Endothelial cell of umbilical vein (primary cell): ENCODE measurements at regions not wholly inside any gene's neighbourhood (a gene's known extent, or its start where the extent isn't known, plus 50 kb on each side); places are given as distances from the start of the nearest gene placed in this dataset.

Source experiments
- BruUV-seq: library from RNA; stranded (reverse); fragments of 400-500 nt; replicated peaks from 2 replicates; lab custom pipeline; 2021; lab: Mats Ljungman, UMichigan
- CTCF ChIA-PET: fragments of 300-600, 350-600 bp; sonication (Branson Sonifier 250); formaldehyde crosslinking; loops from one replicate; lab custom pipeline; 2021; ENCODE audit warnings: antibody characterized with exemption, inconsistent platforms; lab: Charles Lee
- POLR2A ChIA-PET: fragments of 300-600, 350-600 bp; sonication (Branson Sonifier 250); formaldehyde crosslinking; loops from one replicate; lab custom pipeline; 2021; ENCODE audit warnings: antibody characterized with exemption, inconsistent platforms; lab: Charles Lee
- DNase-seq: peaks from one replicate; pipeline ENCODE4 v3.0.0-alpha.2; 2011; ENCODE audit warnings: low read depth, low spot score
- FAIRE-seq: peaks from 2 replicates; lab custom pipeline; 2011; peaks lifted over from hg19 to GRCh38; lab: Jason Lieb, UNC
- H2AFZ ChIP-seq: 2 replicates; pipeline ENCODE4 v1.6.0; 2012; ENCODE audit warnings: low read depth, low read length, control low read depth, inconsistent platforms
- H3K27ac ChIP-seq: 2 replicates; pipeline ENCODE4 v1.5.1; 2011; ENCODE audit warnings: low read depth, mild to moderate bottlenecking, control low read depth, low read length, moderate library complexity; ENCODE audit not compliant: insufficient read depth
- H3K27me3 ChIP-seq, 2 experiments: 2 replicates each; pipeline versions ENCODE4 v1.6.0 to v1.6.1; 2011; ENCODE audit warnings: low read length in 2 of 2, mixed read lengths in 1 of 2; ENCODE audit not compliant: control insufficient read depth in 2 of 2, insufficient read depth in 2 of 2
- H3K36me3 ChIP-seq, 2 experiments: 2 replicates in 1 of 2; 3 replicates in 1 of 2; pipeline ENCODE4 v1.5.1; 2011; ENCODE audit warnings: low read length in 2 of 2, mild to moderate bottlenecking in 1 of 2, moderate library complexity in 1 of 2; ENCODE audit not compliant: control insufficient read depth in 2 of 2, insufficient read depth in 2 of 2; ENCODE audit errors: extremely low read depth in 1 of 2
- H3K4me1 ChIP-seq: 3 replicates; pipeline ENCODE4 v1.5.1; 2011; ENCODE audit warnings: mild to moderate bottlenecking, low read length; ENCODE audit not compliant: control insufficient read depth, insufficient read depth; ENCODE audit errors: extremely low read depth
- H3K4me2 ChIP-seq: 2 replicates; pipeline ENCODE4 v1.6.1; 2011; ENCODE audit warnings: low read length, control low read depth, mixed read lengths; ENCODE audit not compliant: insufficient read depth
- H3K4me3 ChIP-seq, 3 experiments: fragments of 200-600 bp in 1 of 3; sonication (generic), shearing (Covaris generic) in 1 of 3; replicated peaks in 1 of 3; 2 replicates each; pipeline ENCODE4 v1.5.1; 2011 to 2016; ENCODE audit warnings: control low read depth in 3 of 3, low read length in 3 of 3, mild to moderate bottlenecking in 2 of 3, inconsistent platforms in 1 of 3, low read depth in 1 of 3, moderate library complexity in 1 of 3; ENCODE audit not compliant: insufficient read depth in 1 of 3
- H3K79me2 ChIP-seq: 2 replicates; pipeline ENCODE4 v1.6.0; 2012; ENCODE audit warnings: low read length, inconsistent platforms; ENCODE audit not compliant: control insufficient read depth, insufficient read depth
- H3K9ac ChIP-seq: replicated peaks from 2 replicates; pipeline ENCODE3; 2011; ENCODE audit warnings: low read length, control low read depth; ENCODE audit not compliant: insufficient read depth; ENCODE audit errors: extremely low read depth
- H3K9me1 ChIP-seq: replicated peaks from 3 replicates; pipeline ENCODE4 v1.6.0; 2011; ENCODE audit warnings: mild to moderate bottlenecking, low read length; ENCODE audit not compliant: control insufficient read depth, insufficient read depth; ENCODE audit errors: extremely low read depth
- H3K9me3 ChIP-seq: replicated peaks from 2 replicates; pipeline ENCODE4 v1.5.1; 2012; ENCODE audit warnings: low read length, inconsistent platforms; ENCODE audit not compliant: control insufficient read depth, insufficient read depth
- H4K20me1 ChIP-seq: replicated peaks from 2 replicates; pipeline ENCODE3; 2011; ENCODE audit warnings: mild to moderate bottlenecking, low read length; ENCODE audit not compliant: control insufficient read depth, insufficient read depth; ENCODE audit errors: extremely low read depth
- CTCF ChIP-seq, 2 donors: IDR thresholded peaks; 1 replicate in 1 of 2; 2 replicates in 1 of 2; pipeline ENCODE4 v1.5.1; 2011; ENCODE audit warnings: low read length in 2 of 2, mild to moderate bottlenecking in 2 of 2, moderate library complexity in 2 of 2, control low read depth in 1 of 2, inconsistent platforms in 1 of 2, low read depth in 1 of 2; ENCODE audit not compliant: insufficient read depth in 1 of 2; ENCODE audit errors: extremely low read depth in 1 of 2
- EZH2 ChIP-seq: IDR thresholded peaks from 2 replicates; pipeline ENCODE4 v1.6.1; 2012; ENCODE audit warnings: borderline replicate concordance, low read depth, mild to moderate bottlenecking, moderate library complexity, low read length, inconsistent platforms; ENCODE audit not compliant: severe bottlenecking
- FOS ChIP-seq: IDR thresholded peaks from 2 replicates; pipeline ENCODE4 v1.6.1; 2011; ENCODE audit warnings: mild to moderate bottlenecking, low read length, moderate library complexity, borderline replicate concordance; ENCODE audit not compliant: insufficient read depth
- GATA2 ChIP-seq: IDR thresholded peaks from 2 replicates; pipeline ENCODE4 v1.7.0; 2011; ENCODE audit warnings: low read depth, mild to moderate bottlenecking, moderate library complexity, mixed read lengths, low read length; ENCODE audit not compliant: insufficient read length, insufficient read depth
- JUN ChIP-seq: IDR thresholded peaks from 2 replicates; pipeline ENCODE4 v1.6.1; 2011; ENCODE audit warnings: borderline replicate concordance, low read depth; ENCODE audit not compliant: insufficient read length, insufficient read depth
- MAX ChIP-seq: IDR thresholded peaks from 2 replicates; pipeline ENCODE4 v1.6.1; 2011; ENCODE audit not compliant: insufficient read depth, insufficient read length
- MYC ChIP-seq: IDR thresholded peaks from one replicate; pipeline ENCODE4 v1.6.1; 2011; ENCODE audit warnings: mild to moderate bottlenecking, low read depth, low read length
- POLR2A ChIP-seq: IDR thresholded peaks from 2 replicates; pipeline ENCODE4 v1.6.1; 2012; ENCODE audit warnings: low read depth, mild to moderate bottlenecking, control low read depth, low read length
- POLR2AphosphoS5 ChIP-seq: IDR thresholded peaks from 2 replicates; pipeline ENCODE4 v1.6.1; 2012; ENCODE audit warnings: low read depth, mild to moderate bottlenecking, control low read depth, low read length, moderate library complexity; ENCODE audit not compliant: insufficient read depth
- dilution Hi-C: fragments of 300-500 bp; cut with MboI; formaldehyde crosslinking; loops from one replicate; pipeline ENCODE4 v1.15.0; 2019; ENCODE audit warnings: low sequenced_read_pairs; ENCODE audit not compliant: extremely low pct_ligation_motif_present
- intact Hi-C: fragments of 100-400 bp; cut with micrococcal nuclease; formaldehyde crosslinking; loops from one replicate; pipeline ENCODE4 v1.10.0; 2022

DNA sequence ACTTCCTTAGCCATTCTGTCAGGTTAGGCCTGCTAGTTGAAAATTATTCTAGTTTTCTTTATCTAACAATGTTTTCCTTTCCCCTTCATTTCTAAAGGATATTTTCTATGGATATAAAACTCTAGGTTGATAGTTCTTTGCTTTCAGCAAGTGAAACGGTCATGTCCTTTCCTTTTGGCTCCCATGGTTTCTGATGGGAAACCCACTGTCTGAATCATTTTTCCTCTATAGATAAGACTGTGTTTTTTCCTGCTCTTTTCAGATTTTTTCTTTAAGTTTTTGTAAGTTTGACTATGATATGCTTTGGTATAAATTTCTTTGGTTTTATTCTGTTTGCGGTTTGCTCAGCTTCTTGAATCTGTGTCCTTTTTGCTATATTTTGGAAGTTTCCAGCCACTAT lies 800.9 kb downstream of the USP25 start:
- ChIA-PET POLR2A (no interaction called here), CTCF (no interaction called here)
- BruUV-seq: TSS peak; percentile 16
- H3K36me3 ChIP-seq: no peaks in the 10 kb centered on the region
- H3K27ac ChIP-seq: peak overlapping the region; percentile 76
- H3K27me3 ChIP-seq: no peaks in the 10 kb centered on the region
- peaks cover 41% of the 10 kb centered on the region for H3K79me2 ChIP-seq
- FAIRE-seq (peak; percentile 55), DNase-seq (peak; percentile 89)
- no peak overlapping the region for H2AFZ ChIP-seq
- no peak overlapping the region for H3K9ac ChIP-seq
- TF ChIP-seq FOS (peak; percentile 69), MYC (no peak), EZH2 (no peak), CTCF (IDR thresholded peaks at IDR 0.05; ENCODE audit: extremely low read depth in 1 of 2, insufficient read depth in 1 of 2, low read depth in 1 of 2, low read length in 2 of 2) (no peak), POLR2A (no peak), POLR2AphosphoS5 (peak; percentile 20)
- no peaks in the 10 kb centered on the region for H4K20me1 ChIP-seq
- intact Hi-C loops: loop anchor here (2.0 to 10.0 kb wide), 4 partner anchors 34 to 416 kb away; no protein-coding TSS in a partner anchor
- H3K9me1 ChIP-seq: no peaks in the 10 kb centered on the region
- no peaks in the 10 kb centered on the region for H3K9me3 ChIP-seq
- dilution Hi-C loops: no loop called here
- peaks cover 41% of the 10 kb centered on the region for H3K4me1 ChIP-seq
- H3K4me2 ChIP-seq: peak overlapping the region; percentile 89
- H3K4me3 ChIP-seq: peak overlapping the region in 1 of 3 experiments; percentile 46

DNA sequence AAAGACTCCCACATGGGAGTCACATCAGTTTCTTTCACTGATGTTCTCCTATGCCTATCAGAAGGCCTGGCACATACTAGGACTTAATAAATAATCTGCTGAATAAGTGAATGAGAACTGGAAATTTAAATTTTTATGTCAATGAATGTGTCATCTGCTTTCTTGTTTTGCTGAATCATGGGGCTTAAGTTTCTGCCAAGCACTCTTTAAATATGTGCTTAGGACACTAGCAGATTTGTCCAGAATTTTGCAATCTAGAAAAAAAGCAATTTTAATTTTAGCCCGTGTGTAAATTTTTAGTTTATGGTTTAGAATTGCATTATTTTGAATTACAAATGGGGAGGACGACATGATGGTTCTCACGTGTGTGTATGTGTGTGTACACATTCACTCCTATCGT lies 803.1 kb downstream of the USP25 start:
- no peak overlapping the region for H2AFZ ChIP-seq
- CTCF ChIA-PET: no interaction called here
- no TSS peak for BruUV-seq
- no peaks in the 10 kb centered on the region for H3K9me1 ChIP-seq
- H3K9me3 ChIP-seq: no peaks in the 10 kb centered on the region
- H3K4me1 ChIP-seq: peaks cover 59% of the 10 kb centered on the region
- no peak overlapping the region for H3K9ac ChIP-seq
- no peak for TF ChIP-seq FOS
- no peak for TF ChIP-seq JUN
- TF ChIP-seq POLR2A: no peak
- TF ChIP-seq MYC: no peak
- no peak for TF ChIP-seq POLR2AphosphoS5
- TF ChIP-seq EZH2: no peak
- TF ChIP-seq GATA2: no peak
- no peak for TF ChIP-seq CTCF (IDR thresholded peaks at IDR 0.05; ENCODE audit: extremely low read depth in 1 of 2, insufficient read depth in 1 of 2, low read depth in 1 of 2, low read length in 2 of 2)
- no peak for TF ChIP-seq MAX
- dilution Hi-C loops (no loop called here), intact Hi-C loops (loop anchor here (5.0 to 10.0 kb wide), 3 partner anchors 54 to 418 kb away; no protein-coding TSS in a partner anchor)
- DNase-seq: peak; percentile 18
- FAIRE-seq: no peak
- POLR2A ChIA-PET: no interaction called here
- H3K4me3 ChIP-seq: no peak overlapping the region
- H3K27ac ChIP-seq: no peak overlapping the region
- H3K79me2 ChIP-seq: peaks cover 33% of the 10 kb centered on the region
- H3K36me3 ChIP-seq: no peaks in the 10 kb centered on the region
- no peak overlapping the region for H3K4me2 ChIP-seq
- no peaks in the 10 kb centered on the region for H3K27me3 ChIP-seq
- no peaks in the 10 kb centered on the region for H4K20me1 ChIP-seq
